ENCODE measurements at regions not wholly inside any gene's neighbourhood (a gene's known extent, or its start where the extent isn't known, plus 50 kb on each side); places are given as distances from the start of the nearest gene placed in this dataset.

- TF ChIP-seq CTCF (IDR thresholded peaks at IDR 0.05; ENCODE audit: low read depth, low read length, poor library complexity, severe bottlenecking) (no peak), EZH2phosphoT487 (IDR thresholded peaks at IDR 0.05; ENCODE audit: borderline replicate concordance, low read length) (no peak)
Measured at GRCh38 chr14:95440951-95441350, 75.5 kb downstream of the SYNE3 start.
